Mesothelial cell of epicardium (in vitro differentiated cells): ENCODE measurements at regions not wholly inside any gene's neighbourhood (a gene's known extent, or its start where the extent isn't known, plus 50 kb on each side); places are given as distances from the start of the nearest gene placed in this dataset.

ENCODE experiments used
- DNase-seq, 2 experiments: peaks; one replicate each; pipeline ENCODE4 v3.0.0; 2021; ENCODE audit warnings: low spot score in 2 of 2; ENCODE audit not compliant: unreplicated experiment in 2 of 2
- H3K27ac Mint-ChIP-seq: 2 replicates; pipeline ENCODE4 v1.8.0; 2021; ENCODE audit warnings: mixed read lengths
- H3K27me3 Mint-ChIP-seq: 2 replicates; pipeline ENCODE4 v1.8.0; 2021; ENCODE audit warnings: low read depth, mixed read lengths
- H3K36me3 Mint-ChIP-seq: 2 replicates; pipeline ENCODE4 v1.8.0; 2021; ENCODE audit warnings: mixed read lengths
- H3K4me1 Mint-ChIP-seq: 2 replicates; pipeline ENCODE4 v1.8.0; 2021; ENCODE audit warnings: mixed read lengths
- H3K4me3 Mint-ChIP-seq: 2 replicates; pipeline ENCODE4 v1.8.0; 2021; ENCODE audit warnings: mild to moderate bottlenecking, moderate library complexity, mixed read lengths
- H3K9me3 Mint-ChIP-seq: 2 replicates; pipeline ENCODE4 v1.8.0; 2021; ENCODE audit warnings: mixed read lengths
- TF ChIP-seq, protein P1 (sequence below): fragments of 200-600 bp; sonication (generic); IDR thresholded peaks from one replicate; pipeline ENCODE4 v1.5.0; 2021; ENCODE audit warnings: antibody characterized with exemption; ENCODE audit not compliant: unreplicated experiment

DNA sequence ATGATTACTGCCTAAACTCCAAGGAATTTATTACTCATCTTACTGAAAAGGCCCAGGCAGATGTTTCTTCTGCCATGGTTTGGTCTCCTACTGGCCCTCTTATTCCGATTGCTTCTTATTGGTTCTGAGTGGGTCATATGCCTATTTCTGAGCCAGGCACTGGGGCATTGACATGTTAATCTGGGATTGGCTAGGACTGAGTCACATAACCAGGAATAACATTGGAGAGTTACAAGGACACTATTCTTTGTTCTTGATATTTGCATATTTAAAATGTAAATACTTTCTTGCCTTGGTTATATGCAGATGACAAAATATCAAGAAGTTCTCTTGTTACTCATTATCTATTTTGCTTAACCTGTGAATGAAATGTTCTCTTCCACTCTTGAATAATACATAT lies 534.4 kb upstream of the SLC39A10 start:
- H3K9me3 Mint-ChIP-seq, result no peaks in the 10 kb centered on the region
- no peak overlapping the region for H3K4me3 Mint-ChIP-seq
- no peak overlapping the region for H3K27ac Mint-ChIP-seq
- H3K4me1 Mint-ChIP-seq, result no peaks in the 10 kb centered on the region
- no peaks in the 10 kb centered on the region for H3K27me3 Mint-ChIP-seq
- no peak for DNase-seq
- TF ChIP-seq, protein P1, sequence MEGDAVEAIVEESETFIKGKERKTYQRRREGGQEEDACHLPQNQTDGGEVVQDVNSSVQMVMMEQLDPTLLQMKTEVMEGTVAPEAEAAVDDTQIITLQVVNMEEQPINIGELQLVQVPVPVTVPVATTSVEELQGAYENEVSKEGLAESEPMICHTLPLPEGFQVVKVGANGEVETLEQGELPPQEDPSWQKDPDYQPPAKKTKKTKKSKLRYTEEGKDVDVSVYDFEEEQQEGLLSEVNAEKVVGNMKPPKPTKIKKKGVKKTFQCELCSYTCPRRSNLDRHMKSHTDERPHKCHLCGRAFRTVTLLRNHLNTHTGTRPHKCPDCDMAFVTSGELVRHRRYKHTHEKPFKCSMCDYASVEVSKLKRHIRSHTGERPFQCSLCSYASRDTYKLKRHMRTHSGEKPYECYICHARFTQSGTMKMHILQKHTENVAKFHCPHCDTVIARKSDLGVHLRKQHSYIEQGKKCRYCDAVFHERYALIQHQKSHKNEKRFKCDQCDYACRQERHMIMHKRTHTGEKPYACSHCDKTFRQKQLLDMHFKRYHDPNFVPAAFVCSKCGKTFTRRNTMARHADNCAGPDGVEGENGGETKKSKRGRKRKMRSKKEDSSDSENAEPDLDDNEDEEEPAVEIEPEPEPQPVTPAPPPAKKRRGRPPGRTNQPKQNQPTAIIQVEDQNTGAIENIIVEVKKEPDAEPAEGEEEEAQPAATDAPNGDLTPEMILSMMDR, result no peak
- H3K36me3 Mint-ChIP-seq, result no peaks in the 10 kb centered on the region

DNA sequence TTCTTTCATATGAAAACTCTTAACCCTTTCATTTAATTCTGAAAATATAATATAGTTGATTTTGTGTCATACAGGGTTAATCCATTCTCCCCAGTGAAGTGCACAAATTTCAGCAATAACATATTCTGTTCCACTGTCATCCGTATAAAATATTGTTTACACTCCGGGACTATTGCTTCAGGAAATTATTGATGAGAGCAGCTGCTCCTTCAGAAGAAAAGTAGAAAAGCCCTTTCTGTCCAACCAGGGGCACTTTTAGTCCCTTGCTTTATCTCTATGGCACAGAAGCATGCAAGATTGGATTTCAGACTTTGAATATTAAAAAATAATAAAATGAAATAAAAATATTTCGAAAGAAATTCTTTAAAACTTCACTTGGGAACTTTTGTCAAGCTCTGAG lies 535.7 kb upstream of the SLC39A10 start:
- Mint-ChIP-seq H3K4me1 (no peaks in the 10 kb centered on the region), H3K4me3 (no peak overlapping the region), H3K27me3 (no peaks in the 10 kb centered on the region), H3K9me3 (no peaks in the 10 kb centered on the region), H3K27ac (no peak overlapping the region), H3K36me3 (no peaks in the 10 kb centered on the region)
- DNase-seq, result no peak
- TF ChIP-seq, protein P1, result no peak

DNA sequence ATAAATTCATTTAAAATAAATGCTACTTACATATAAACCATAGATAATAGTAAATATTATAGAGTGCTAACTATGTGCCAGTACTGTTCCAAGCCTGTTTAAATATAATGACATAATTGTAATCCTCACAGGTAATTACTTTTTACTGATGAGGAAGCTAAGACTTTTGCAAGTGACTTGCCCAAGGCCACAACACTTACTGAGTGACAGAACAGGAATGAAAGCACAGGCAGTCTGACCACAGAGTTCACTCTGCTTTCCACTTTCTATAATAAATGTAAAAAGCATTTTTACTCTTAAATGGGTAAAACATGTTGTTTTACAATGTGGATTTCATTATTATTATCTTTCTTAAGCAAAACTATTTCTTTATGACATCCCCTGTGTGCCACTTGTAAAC lies 537.8 kb upstream of the SLC39A10 start:
- Mint-ChIP-seq H3K27me3 (no peaks in the 10 kb centered on the region), H3K36me3 (no peaks in the 10 kb centered on the region), H3K4me3 (no peak overlapping the region), H3K9me3 (peaks cover 7% of the 10 kb centered on the region), H3K4me1 (no peaks in the 10 kb centered on the region), H3K27ac (no peak overlapping the region)
- TF ChIP-seq, protein P1, result no peak
- DNase-seq, result no peak

DNA sequence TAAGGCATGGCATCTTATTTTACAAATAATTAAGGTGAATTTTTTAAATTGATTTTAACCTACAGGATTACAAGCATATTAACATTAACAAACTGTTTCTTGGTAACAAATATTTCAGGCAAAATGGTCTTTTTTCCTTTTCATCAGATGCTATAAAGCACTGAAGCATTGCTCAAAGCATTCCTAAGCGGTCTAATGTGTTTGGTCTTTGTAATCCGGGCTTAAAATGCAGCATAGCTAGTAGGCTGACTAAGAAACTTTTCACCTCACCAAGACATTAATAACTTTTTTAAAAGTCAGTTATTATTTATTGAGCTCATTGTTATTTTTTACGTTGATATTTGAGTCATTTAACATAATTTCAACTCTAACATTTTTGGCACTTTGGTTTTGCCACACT lies 538.8 kb upstream of the SLC39A10 start:
- Mint-ChIP-seq H3K9me3 (peaks cover 17% of the 10 kb centered on the region), H3K4me3 (no peak overlapping the region), H3K36me3 (no peaks in the 10 kb centered on the region), H3K4me1 (no peaks in the 10 kb centered on the region), H3K27ac (no peak overlapping the region), H3K27me3 (no peaks in the 10 kb centered on the region)
- DNase-seq, result no peak
- TF ChIP-seq, protein P1, result no peak

DNA sequence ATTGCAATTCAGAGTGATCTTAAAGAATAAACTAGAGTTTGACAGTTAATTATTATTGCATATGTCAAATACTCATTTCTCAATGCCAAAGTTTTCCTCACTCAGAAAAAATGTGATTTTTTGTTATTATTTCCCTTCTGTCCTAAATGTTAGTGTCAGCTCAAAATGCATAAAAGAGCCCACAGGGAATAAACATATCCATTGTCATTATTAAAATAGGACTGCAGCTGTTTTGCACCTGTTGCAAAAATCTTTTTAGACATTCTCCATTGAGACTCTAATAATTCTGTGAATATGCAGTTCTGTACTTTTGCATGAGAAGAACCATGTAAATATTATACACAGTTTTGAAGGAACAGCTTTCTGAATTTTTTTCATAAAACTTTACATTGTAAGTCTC lies 540.0 kb upstream of the SLC39A10 start:
- DNase-seq, result no peak
- Mint-ChIP-seq H3K4me1 (no peaks in the 10 kb centered on the region), H3K27ac (no peak overlapping the region), H3K36me3 (no peaks in the 10 kb centered on the region), H3K4me3 (no peak overlapping the region), H3K9me3 (peaks cover 22% of the 10 kb centered on the region), H3K27me3 (no peaks in the 10 kb centered on the region)
- TF ChIP-seq, protein P1, result no peak

DNA sequence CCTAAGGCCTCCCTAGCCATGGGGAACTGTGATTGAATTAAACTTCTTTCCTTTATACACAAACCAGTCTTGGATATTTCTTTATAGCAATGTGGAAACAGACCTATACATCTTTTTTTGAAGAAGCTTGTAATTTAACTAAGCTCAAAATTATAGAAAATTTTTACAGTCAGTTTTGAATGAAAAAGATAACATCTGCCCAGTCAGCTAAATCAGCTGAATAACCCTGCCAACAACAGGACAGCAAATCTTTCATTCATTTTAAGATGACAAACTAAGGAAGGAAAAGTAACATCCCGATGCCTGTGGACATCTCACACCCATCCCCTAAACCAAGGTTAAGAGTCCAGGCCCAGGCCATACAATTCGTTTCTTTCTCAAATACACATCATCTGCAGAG lies 541.3 kb upstream of the SLC39A10 start:
- DNase-seq, result no peak
- TF ChIP-seq, protein P1, result no peak
- H3K27ac Mint-ChIP-seq, result no peak overlapping the region
- no peak overlapping the region for H3K4me3 Mint-ChIP-seq
- H3K27me3 Mint-ChIP-seq, result no peaks in the 10 kb centered on the region
- no peaks in the 10 kb centered on the region for H3K36me3 Mint-ChIP-seq
- no peaks in the 10 kb centered on the region for H3K4me1 Mint-ChIP-seq
- H3K9me3 Mint-ChIP-seq, result peaks cover 29% of the 10 kb centered on the region
